Adrenal gland (tissue), 9 donors: ENCODE measurements at regions not wholly inside any gene's neighbourhood (a gene's known extent, or its start where the extent isn't known, plus 50 kb on each side); places are given as distances from the start of the nearest gene placed in this dataset.

Experiments used
- DNase-seq, 7 donors: peaks; one replicate each; pipeline ENCODE4 v3.0.0-alpha.2; 2019 to 2020
- H3K27ac ChIP-seq, 5 donors: fragments of 200-600 bp; sonication (generic) in 4 of 5; 1 replicate in 3 of 5; 2 replicates in 2 of 5; pipeline versions ENCODE4 v1.5.1 to v1.8.0; 2016 to 2020; ENCODE audit warnings: mild to moderate bottlenecking in 1 of 5
- H3K27me3 ChIP-seq: fragments of 200-600 bp; 2 replicates; pipeline ENCODE4 v1.8.0; 2021
- H3K36me3 ChIP-seq, 2 donors: fragments of 200-600 bp; replicated peaks in 1 of 2; 1 replicate in 1 of 2; 2 replicates in 1 of 2; pipeline versions ENCODE4 v1.5.1 to v1.8.0; 2018 to 2022
- H3K4me1 ChIP-seq, 2 donors: fragments of 200-600 bp; replicated peaks in 1 of 2; 1 replicate in 1 of 2; 2 replicates in 1 of 2; pipeline versions ENCODE4 v1.5.1 to v1.8.0; 2018 to 2021
- H3K4me3 ChIP-seq, 4 donors: fragments of 200-600 bp; sonication (generic) in 3 of 4; one replicate each; pipeline ENCODE4 v1.5.1; 2016 to 2018
- H3K9me3 ChIP-seq, 3 donors: fragments of 200-600 bp; sonication (generic) in 1 of 3; replicated peaks in 1 of 3; 1 replicate in 2 of 3; 2 replicates in 1 of 3; pipeline versions ENCODE4 v1.5.1 to v1.8.0; 2016 to 2021
- CTCF ChIP-seq, 6 experiments: fragments of 450-650 bp in 4 of 6; fragments of 200-600 bp in 2 of 6; sonication (generic) in 1 of 6; IDR thresholded peaks; 1 replicate in 5 of 6; 2 replicates in 1 of 6; pipeline versions ENCODE4 v1.5.1 to v1.8.0; 2016 to 2021; ENCODE audit warnings: antibody characterized with exemption in 6 of 6, mild to moderate bottlenecking in 2 of 6, moderate library complexity in 1 of 6
- POLR2A ChIP-seq, 2 donors: fragments of 450-650 bp; IDR thresholded peaks; one replicate each; pipeline ENCODE4 v1.6.1; 2017; ENCODE audit warnings: antibody characterized with exemption in 2 of 2, mild to moderate bottlenecking in 2 of 2, moderate library complexity in 1 of 2
- WGBS, 4 donors: extraction: QIAGEN DNeasy Blood & Tissue Kit in 2 of 4; methylation state at CpG; one replicate each; pipeline versions ENCODE4 v1.1.5 to v1.1.7; 2013 to 2017; 5-methylcytosine and 5-hydroxymethylcytosine counted together
- intact Hi-C, 2 donors: fragments of 100-400 bp; cut with DNase I; formaldehyde crosslinking; loops; one replicate each; pipeline versions ENCODE4 v1.14.1 to v1.15.0; 2022 to 2023
- donor health status: healthy with polysubstance abuse.
- donor health status: Bipolar disorder and iron deficiency.
- donor health status: DM: yes; HTN: yes; CAD: no.
- donor health status: DM: no; HTN: no; CAD: no.
- donor health status: DM: no; HTN: no; CAD: no.

- Histone ChIP-seq H3K27me3 (no peaks in the 10 kb centered on the region), H3K27ac (no peak overlapping the region), H3K9me3 (no peaks in the 10 kb centered on the region), H3K4me1 (no peaks in the 10 kb centered on the region), H3K36me3 (no peaks in the 10 kb centered on the region), H3K4me3 (no peak overlapping the region)
- intact Hi-C loops: no loop called here
- WGBS, 4 donors: 60 to 73% (median 71%) methylated on average over 12 of the region's 12 CpGs
- TF ChIP-seq POLR2A (IDR thresholded peaks at IDR 0.05) (no peak), CTCF (IDR thresholded peaks at IDR 0.05) (no peak)
- DNase-seq: no peak
These were observed 52.1 kb upstream of the CSF3R start for GRCh38 chr1:36534711-36535412.

- Histone ChIP-seq H3K27ac (no peak overlapping the region), H3K27me3 (no peaks in the 10 kb centered on the region), H3K36me3 (no peaks in the 10 kb centered on the region), H3K4me1 (no peaks in the 10 kb centered on the region), H3K4me3 (no peak overlapping the region), H3K9me3 (no peaks in the 10 kb centered on the region)
- WGBS, 4 donors: 61 to 74% (median 69%) methylated on average over 4 of the region's 4 CpGs
- no peak for DNase-seq
- TF ChIP-seq CTCF (IDR thresholded peaks at IDR 0.05) (no peak), POLR2A (IDR thresholded peaks at IDR 0.05) (no peak)
- intact Hi-C loops: no loop called here
These were observed 51.2 kb upstream of the CSF3R start for GRCh38 chr1:36533897-36534296.

GRCh38 chr1:36532810-36533401 lies 50.2 kb upstream of the CSF3R start:
- H3K27me3 ChIP-seq: no peaks in the 10 kb centered on the region
- no peak overlapping the region for H3K4me3 ChIP-seq
- no peaks in the 10 kb centered on the region for H3K36me3 ChIP-seq
- no peaks in the 10 kb centered on the region for H3K9me3 ChIP-seq
- TF ChIP-seq CTCF (IDR thresholded peaks at IDR 0.05) (no peak), POLR2A (IDR thresholded peaks at IDR 0.05) (no peak)
- no peak for DNase-seq
- intact Hi-C loops: no loop called here
- WGBS, 4 donors: 74 to 78% (median 77%) methylated on average over 3 of the region's 3 CpGs
- H3K4me1 ChIP-seq: no peaks in the 10 kb centered on the region
- no peak overlapping the region for H3K27ac ChIP-seq
